ENCODE measurements at regions not wholly inside any gene's neighbourhood (a gene's known extent, or its start where the extent isn't known, plus 50 kb on each side); places are given as distances from the start of the nearest gene placed in this dataset.

DNA sequence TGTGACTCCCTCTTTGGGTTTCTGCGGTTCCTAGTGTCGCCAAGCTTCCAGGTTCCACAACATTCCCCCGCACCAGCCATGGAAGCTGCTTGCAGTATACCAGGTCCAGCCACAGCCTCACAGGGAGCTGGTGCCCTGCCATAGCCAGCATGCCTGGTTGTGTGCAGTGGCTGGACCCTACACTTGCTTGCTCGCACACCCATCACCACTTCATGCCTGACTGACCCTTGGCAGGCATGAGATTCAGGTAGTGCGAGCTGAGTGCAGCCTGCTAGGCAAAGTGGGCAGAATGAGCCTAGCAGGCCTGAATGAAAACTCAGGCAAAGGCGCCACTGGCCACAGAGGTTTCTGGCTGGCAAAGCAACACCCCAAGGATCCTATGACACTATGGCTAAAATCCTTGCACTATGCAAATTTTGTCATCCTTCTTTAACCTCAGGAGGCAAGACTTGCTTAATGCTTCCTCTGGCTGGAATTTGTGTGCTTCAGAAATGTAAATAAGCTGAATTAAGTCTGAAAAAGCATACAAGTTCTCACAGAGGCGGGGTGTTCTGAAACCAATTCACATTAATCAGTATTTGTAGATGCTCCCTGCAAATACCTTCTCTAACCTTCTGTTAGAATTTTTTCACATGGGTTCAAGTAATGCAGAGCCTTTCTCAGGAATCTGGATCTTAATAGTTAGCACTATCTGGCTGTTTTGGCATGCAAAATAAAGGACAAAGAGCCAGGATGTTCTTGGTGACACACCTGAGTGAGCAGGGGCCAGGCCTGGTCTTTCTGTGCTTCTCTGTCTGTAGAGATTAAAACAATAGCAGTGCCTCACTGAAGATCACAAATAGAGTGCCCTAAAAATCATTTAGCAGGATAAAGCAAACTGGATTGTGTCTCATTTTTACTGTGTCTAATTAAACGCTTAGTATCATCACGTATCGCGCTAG is 256.9 kb downstream of the GPATCH2 start:
- Histone ChIP-seq H3K4me1 (ENCODE audit: low read depth) (no peaks in the 10 kb centered on the region), H3K4me3 (no peak overlapping the region), H3K9me3 (peaks cover 3% of the 10 kb centered on the region), H3K36me3 (ENCODE audit: low read depth) (no peaks in the 10 kb centered on the region)
- TF ChIP-seq, protein P1, sequence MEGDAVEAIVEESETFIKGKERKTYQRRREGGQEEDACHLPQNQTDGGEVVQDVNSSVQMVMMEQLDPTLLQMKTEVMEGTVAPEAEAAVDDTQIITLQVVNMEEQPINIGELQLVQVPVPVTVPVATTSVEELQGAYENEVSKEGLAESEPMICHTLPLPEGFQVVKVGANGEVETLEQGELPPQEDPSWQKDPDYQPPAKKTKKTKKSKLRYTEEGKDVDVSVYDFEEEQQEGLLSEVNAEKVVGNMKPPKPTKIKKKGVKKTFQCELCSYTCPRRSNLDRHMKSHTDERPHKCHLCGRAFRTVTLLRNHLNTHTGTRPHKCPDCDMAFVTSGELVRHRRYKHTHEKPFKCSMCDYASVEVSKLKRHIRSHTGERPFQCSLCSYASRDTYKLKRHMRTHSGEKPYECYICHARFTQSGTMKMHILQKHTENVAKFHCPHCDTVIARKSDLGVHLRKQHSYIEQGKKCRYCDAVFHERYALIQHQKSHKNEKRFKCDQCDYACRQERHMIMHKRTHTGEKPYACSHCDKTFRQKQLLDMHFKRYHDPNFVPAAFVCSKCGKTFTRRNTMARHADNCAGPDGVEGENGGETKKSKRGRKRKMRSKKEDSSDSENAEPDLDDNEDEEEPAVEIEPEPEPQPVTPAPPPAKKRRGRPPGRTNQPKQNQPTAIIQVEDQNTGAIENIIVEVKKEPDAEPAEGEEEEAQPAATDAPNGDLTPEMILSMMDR (IDR thresholded peaks at IDR 0.05) = no peak
- DNase-seq (no peak), ATAC-seq (no peak)
- intact Hi-C loops (cut with DNase I, micrococcal nuclease) = no loop called here

- intact Hi-C loops (cut with DNase I, micrococcal nuclease) = no loop called here
- ATAC-seq (no peak), DNase-seq (no peak)
- Histone ChIP-seq H3K4me3 (no peak overlapping the region), H3K4me1 (ENCODE audit: low read depth) (no peaks in the 10 kb centered on the region), H3K36me3 (ENCODE audit: low read depth) (no peaks in the 10 kb centered on the region), H3K9me3 (peaks cover 3% of the 10 kb centered on the region)
- TF ChIP-seq, protein P1 (IDR thresholded peaks at IDR 0.05) = no peak
Observed at GRCh38 chr1:217372049-217372970, 258.6 kb downstream of the GPATCH2 start.

DNA sequence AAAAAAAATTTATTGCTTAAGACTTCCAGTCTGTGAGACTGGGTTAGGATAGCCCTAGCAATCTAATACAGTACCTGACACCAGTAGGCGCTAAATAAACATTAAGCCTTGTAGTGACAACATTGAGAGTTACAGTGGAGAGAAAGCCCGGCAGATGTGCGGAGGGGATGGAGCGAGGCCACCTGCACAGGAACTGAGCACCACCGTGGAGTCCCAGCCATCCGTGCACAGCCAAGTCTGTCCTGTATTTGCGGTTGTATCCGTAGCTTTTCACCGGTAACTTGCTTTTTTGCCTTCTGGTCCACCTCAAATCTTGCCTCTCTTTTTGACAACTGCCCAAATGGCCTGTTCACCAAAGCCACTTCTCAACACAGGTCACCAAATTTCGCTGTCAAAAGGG is 260.1 kb downstream of the GPATCH2 start:
- H3K36me3 ChIP-seq (ENCODE audit: low read depth) = no peaks in the 10 kb centered on the region
- H3K4me3 ChIP-seq = no peak overlapping the region
- TF ChIP-seq, protein P1 (IDR thresholded peaks at IDR 0.05) = no peak
- peaks cover 3% of the 10 kb centered on the region for H3K9me3 ChIP-seq
- no peak for ATAC-seq
- no peak for DNase-seq
- intact Hi-C loops (cut with DNase I, micrococcal nuclease) = no loop called here
- no peaks in the 10 kb centered on the region for H3K4me1 ChIP-seq (ENCODE audit: low read depth)

GRCh38 chr1:217369996-217370551 is 260.8 kb downstream of the GPATCH2 start:
- Histone ChIP-seq H3K4me3 (no peak overlapping the region), H3K9me3 (peaks cover 3% of the 10 kb centered on the region), H3K36me3 (ENCODE audit: low read depth) (no peaks in the 10 kb centered on the region), H3K4me1 (ENCODE audit: low read depth) (no peaks in the 10 kb centered on the region)
- ATAC-seq (no peak), DNase-seq (no peak)
- intact Hi-C loops (cut with DNase I, micrococcal nuclease) = no loop called here
- TF ChIP-seq, protein P1 (IDR thresholded peaks at IDR 0.05) = no peak

- Histone ChIP-seq H3K36me3 (ENCODE audit: low read depth) (no peaks in the 10 kb centered on the region), H3K9me3 (peaks cover 3% of the 10 kb centered on the region), H3K4me1 (ENCODE audit: low read depth) (no peaks in the 10 kb centered on the region), H3K4me3 (no peak overlapping the region)
- no peak for DNase-seq
- intact Hi-C loops (cut with DNase I, micrococcal nuclease) = no loop called here
- TF ChIP-seq, protein P1 (IDR thresholded peaks at IDR 0.05) = no peak
- no peak for ATAC-seq
Observed at GRCh38 chr1:217369271-217369981, 261.5 kb downstream of the GPATCH2 start.

All from mucosa of descending colon (tissue), 3 donors.